ENCODE measurements at regions not wholly inside any gene's neighbourhood (a gene's known extent, or its start where the extent isn't known, plus 50 kb on each side); places are given as distances from the start of the nearest gene placed in this dataset.

DNA sequence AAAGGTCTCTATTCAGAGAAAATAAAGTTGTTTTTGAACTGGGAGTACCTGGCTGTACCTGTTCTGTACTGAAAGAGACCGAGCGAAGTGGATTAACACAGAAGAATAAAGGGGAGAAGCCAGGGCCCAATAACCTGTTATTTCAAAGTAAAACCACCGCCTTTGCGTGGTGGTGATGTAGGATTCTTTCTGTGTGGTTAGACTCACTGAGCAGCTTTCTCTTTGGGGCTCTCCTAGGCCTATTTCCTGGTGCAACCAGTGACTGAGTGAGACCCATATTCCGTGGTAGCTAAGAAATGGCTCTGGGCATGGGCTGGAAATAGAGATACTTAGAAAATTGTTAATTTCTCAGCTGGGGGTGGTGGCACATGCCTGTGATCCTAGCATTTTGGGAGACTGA is 99.9 kb downstream of the XCL2 start:
- peaks cover 12% of the 10 kb centered on the region for H3K4me1 Mint-ChIP-seq
- DNase-seq, result no peak
- TF ChIP-seq, protein P1, sequence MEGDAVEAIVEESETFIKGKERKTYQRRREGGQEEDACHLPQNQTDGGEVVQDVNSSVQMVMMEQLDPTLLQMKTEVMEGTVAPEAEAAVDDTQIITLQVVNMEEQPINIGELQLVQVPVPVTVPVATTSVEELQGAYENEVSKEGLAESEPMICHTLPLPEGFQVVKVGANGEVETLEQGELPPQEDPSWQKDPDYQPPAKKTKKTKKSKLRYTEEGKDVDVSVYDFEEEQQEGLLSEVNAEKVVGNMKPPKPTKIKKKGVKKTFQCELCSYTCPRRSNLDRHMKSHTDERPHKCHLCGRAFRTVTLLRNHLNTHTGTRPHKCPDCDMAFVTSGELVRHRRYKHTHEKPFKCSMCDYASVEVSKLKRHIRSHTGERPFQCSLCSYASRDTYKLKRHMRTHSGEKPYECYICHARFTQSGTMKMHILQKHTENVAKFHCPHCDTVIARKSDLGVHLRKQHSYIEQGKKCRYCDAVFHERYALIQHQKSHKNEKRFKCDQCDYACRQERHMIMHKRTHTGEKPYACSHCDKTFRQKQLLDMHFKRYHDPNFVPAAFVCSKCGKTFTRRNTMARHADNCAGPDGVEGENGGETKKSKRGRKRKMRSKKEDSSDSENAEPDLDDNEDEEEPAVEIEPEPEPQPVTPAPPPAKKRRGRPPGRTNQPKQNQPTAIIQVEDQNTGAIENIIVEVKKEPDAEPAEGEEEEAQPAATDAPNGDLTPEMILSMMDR (IDR thresholded peaks at IDR 0.05), result no peak
- H3K27ac Mint-ChIP-seq, result no peak overlapping the region
- H3K9me3 Mint-ChIP-seq, result peaks cover 4% of the 10 kb centered on the region
- H3K27me3 Mint-ChIP-seq (ENCODE audit: low read depth, poor library complexity), result peaks cover 16% of the 10 kb centered on the region
- H3K4me3 Mint-ChIP-seq, result no peak overlapping the region
- no peaks in the 10 kb centered on the region for H3K36me3 Mint-ChIP-seq (ENCODE audit: low read depth)

DNA sequence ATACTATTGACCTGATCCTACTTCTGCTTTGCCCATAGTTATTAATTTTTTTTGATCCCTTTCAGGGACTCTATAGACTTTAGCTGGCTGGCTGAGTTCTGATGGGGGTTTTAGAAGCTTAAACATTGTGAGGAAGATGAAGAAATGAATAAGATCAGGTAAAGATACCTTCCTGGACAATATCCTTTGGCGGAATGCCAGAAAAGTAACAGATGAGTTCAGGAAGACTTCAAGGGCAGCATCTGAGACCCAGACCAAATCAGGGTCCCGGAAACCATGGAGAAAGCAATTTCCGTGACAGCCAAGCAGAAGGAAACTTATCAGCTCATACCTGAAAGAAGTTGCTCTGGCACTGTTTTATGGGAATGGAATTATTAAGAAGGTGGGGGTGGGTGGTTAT is 100.4 kb downstream of the XCL2 start:
- no peak for DNase-seq
- Mint-ChIP-seq H3K4me3 (no peak overlapping the region), H3K36me3 (ENCODE audit: low read depth) (no peaks in the 10 kb centered on the region), H3K4me1 (peaks cover 14% of the 10 kb centered on the region), H3K27me3 (ENCODE audit: low read depth, poor library complexity) (peaks cover 16% of the 10 kb centered on the region), H3K27ac (no peak overlapping the region), H3K9me3 (peaks cover 4% of the 10 kb centered on the region)
- TF ChIP-seq, protein P1 (IDR thresholded peaks at IDR 0.05), result no peak

DNA sequence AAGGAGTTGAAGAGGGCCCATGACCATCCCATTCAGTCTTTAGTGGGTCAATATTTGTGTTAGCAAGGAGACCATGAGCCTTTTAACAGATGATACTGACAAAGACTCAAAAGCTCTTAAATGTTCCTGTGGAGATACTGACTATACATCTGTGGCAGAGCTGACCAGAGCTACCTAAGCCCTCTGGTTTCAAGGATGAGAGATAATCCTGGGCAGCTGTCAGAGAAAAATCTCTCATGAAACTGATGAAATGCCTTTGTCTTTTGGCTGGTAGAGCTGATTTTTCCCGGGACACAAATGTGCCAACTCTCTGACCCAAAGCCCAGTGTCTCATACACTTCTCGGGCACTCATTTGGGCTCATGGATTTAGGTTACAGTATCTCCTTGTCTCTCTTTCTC is 100.9 kb downstream of the XCL2 start:
- H3K4me3 Mint-ChIP-seq, result no peak overlapping the region
- H3K27ac Mint-ChIP-seq, result no peak overlapping the region
- H3K9me3 Mint-ChIP-seq, result peaks cover 4% of the 10 kb centered on the region
- H3K36me3 Mint-ChIP-seq (ENCODE audit: low read depth), result no peaks in the 10 kb centered on the region
- TF ChIP-seq, protein P1 (IDR thresholded peaks at IDR 0.05), result no peak
- no peak for DNase-seq
- peaks cover 16% of the 10 kb centered on the region for H3K27me3 Mint-ChIP-seq (ENCODE audit: low read depth, poor library complexity)
- H3K4me1 Mint-ChIP-seq, result peaks cover 19% of the 10 kb centered on the region

DNA sequence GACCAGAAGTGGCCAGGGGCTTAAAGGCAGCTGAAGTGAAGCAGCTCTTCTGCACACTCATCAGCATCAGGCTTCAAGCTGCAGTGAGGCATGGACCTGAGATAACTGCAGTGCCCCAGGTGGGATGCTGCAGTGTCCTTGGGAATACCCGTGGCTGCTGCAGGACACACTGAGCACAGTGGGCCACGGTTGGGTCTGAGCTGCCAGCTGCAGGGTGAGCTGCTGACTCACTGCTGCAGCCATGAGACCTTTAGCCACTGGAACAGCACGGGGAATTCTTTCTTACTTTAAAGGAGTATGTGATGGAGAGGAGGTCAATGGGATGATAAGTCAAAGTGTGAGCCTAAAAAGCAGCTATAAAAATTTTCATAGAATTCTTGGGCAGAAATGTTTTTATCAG is 102.1 kb downstream of the XCL2 start:
- TF ChIP-seq, protein P1 (IDR thresholded peaks at IDR 0.05), result no peak
- H3K9me3 Mint-ChIP-seq, result no peaks in the 10 kb centered on the region
- peaks cover 16% of the 10 kb centered on the region for H3K27me3 Mint-ChIP-seq (ENCODE audit: low read depth, poor library complexity)
- H3K4me1 Mint-ChIP-seq, result peaks cover 19% of the 10 kb centered on the region
- H3K36me3 Mint-ChIP-seq (ENCODE audit: low read depth), result no peaks in the 10 kb centered on the region
- H3K4me3 Mint-ChIP-seq, result no peak overlapping the region
- DNase-seq, result no peak
- no peak overlapping the region for H3K27ac Mint-ChIP-seq

DNA sequence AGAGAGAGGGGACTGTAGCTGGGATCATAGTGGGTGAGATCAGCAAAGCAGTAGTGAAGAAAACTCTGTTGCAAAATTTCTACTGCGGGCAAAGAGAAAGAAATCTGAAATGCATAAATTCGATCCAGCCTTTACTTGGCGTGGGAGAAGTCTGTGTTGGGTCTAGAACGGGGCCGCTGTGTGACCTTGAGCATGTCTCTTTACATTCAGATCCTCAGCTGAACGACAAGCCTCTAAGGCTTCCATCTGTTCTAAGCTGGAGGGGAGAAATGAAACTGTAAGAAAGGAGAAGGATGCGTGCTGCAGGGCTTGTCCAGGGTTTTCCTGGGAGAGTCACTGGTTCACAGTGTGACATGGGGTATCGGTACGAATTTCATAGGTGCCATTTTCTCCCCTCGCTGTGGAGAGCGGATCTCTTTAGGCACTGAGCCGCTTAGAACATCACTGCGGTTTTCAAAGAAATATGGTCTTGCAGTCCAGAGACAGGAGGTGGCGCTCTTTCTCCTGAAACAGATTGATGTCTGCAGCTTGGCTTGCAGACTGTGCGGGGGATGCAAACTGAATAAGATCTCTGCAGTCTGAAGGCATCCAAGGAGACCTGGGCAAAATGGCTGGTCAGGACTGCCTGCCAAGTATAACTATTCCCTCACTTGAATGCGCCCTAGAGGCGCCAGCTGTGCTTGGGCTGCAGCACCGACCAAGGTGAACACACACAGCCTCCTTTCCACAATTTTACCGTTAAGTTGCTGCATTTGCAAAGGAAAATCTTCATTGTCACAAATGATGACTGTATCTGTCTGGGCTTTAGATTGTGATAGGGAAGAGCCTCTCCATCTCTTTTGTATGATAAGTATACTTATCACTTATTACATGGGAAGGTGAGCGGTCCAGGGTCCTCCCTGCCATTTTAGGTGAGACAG is 104.1 kb downstream of the XCL2 start:
- Mint-ChIP-seq H3K4me3 (peak overlapping the region; percentile 60), H3K36me3 (ENCODE audit: low read depth) (no peaks in the 10 kb centered on the region), H3K27ac (no peak overlapping the region), H3K4me1 (peaks cover 19% of the 10 kb centered on the region), H3K27me3 (ENCODE audit: low read depth, poor library complexity) (peaks cover 14% of the 10 kb centered on the region), H3K9me3 (no peaks in the 10 kb centered on the region)
- DNase-seq, result peak; percentile 80
- TF ChIP-seq, protein P1 (IDR thresholded peaks at IDR 0.05), result peak; percentile 78

DNA sequence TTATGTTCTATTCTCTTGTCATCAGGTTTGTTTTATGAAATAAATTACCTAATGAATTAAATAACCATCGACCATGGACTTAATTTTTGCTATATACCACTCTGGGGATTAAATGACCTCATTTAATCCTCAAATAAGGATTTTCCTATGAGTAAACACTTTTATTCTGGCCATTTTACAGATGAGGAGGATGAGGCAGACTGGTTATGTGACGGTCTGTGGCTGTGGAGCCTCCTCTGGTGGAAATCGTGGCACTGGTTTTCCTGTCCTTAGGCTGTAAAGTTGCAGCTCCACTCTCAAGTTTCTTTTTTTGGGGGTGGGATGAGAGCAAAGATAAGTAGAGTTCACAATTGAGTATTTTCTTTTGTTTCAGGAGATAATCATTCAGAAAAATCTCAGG is 105.2 kb downstream of the XCL2 start:
- Mint-ChIP-seq H3K9me3 (no peaks in the 10 kb centered on the region), H3K27me3 (ENCODE audit: low read depth, poor library complexity) (peaks cover 19% of the 10 kb centered on the region), H3K27ac (no peak overlapping the region), H3K36me3 (ENCODE audit: low read depth) (no peaks in the 10 kb centered on the region), H3K4me1 (peaks cover 19% of the 10 kb centered on the region), H3K4me3 (no peak overlapping the region)
- DNase-seq, result no peak
- TF ChIP-seq, protein P1 (IDR thresholded peaks at IDR 0.05), result no peak

Data from nephron progenitor cell (in vitro differentiated cells).